GM23338 (cell line): ENCODE measurements at regions not wholly inside any gene's neighbourhood (a gene's known extent, or its start where the extent isn't known, plus 50 kb on each side); places are given as distances from the start of the nearest gene placed in this dataset.

Experiments
- CREB1 ChIP-seq: fragments of 250-450 bp; sonication (Bioruptor Pico); IDR thresholded peaks from 2 replicates; pipeline ENCODE4 v1.5.0; 2020; ENCODE audit warnings: low read depth, mild to moderate bottlenecking, moderate library complexity
- EZH2 ChIP-seq: fragments of 200-600 bp; sonication (generic); IDR thresholded peaks from one replicate; pipeline ENCODE4 v1.8.0; 2017; ENCODE audit warnings: antibody characterized with exemption, mild to moderate bottlenecking, low read depth; ENCODE audit not compliant: unreplicated experiment
- EZH2phosphoT487 ChIP-seq: fragments of 200-600 bp; sonication (generic); IDR thresholded peaks from one replicate; pipeline ENCODE4 v1.8.1; 2018; ENCODE audit warnings: antibody characterized with exemption; ENCODE audit not compliant: unreplicated experiment
- JUNB ChIP-seq: IDR thresholded peaks from one replicate; pipeline ENCODE4 v1.6.1; 2016; ENCODE audit warnings: antibody characterized with exemption; ENCODE audit not compliant: unreplicated experiment
- POLR2AphosphoS5 ChIP-seq: IDR thresholded peaks from 2 replicates; pipeline ENCODE4 v1.6.1; 2016; ENCODE audit warnings: antibody characterized with exemption, low read depth
- STAT1 ChIP-seq: IDR thresholded peaks from one replicate; pipeline ENCODE4 v1.6.1; 2016; ENCODE audit warnings: antibody characterized with exemption; ENCODE audit not compliant: unreplicated experiment
- ZNF114 ChIP-seq: fragments of 250-450 bp; sonication (Bioruptor Pico); IDR thresholded peaks from 2 replicates; pipeline ENCODE4 v1.5.0; 2020; ENCODE audit warnings: mild to moderate bottlenecking, moderate library complexity
- TF ChIP-seq, protein P1 (sequence below), 2 experiments: fragments of 200-600 bp in 1 of 2; sonication (generic) in 1 of 2; conservative IDR thresholded peaks; 2 replicates each; pipeline versions ENCODE4 v1.5.1 to v1.6.1; 2016 to 2017; ENCODE audit warnings: antibody characterized with exemption in 2 of 2, low read depth in 2 of 2, mild to moderate bottlenecking in 2 of 2, moderate library complexity in 1 of 2
- TF ChIP-seq, protein P2 (sequence below): IDR thresholded peaks from one replicate; pipeline ENCODE4 v1.6.1; 2018; ENCODE audit warnings: antibody characterized with exemption; ENCODE audit not compliant: unreplicated experiment

DNA sequence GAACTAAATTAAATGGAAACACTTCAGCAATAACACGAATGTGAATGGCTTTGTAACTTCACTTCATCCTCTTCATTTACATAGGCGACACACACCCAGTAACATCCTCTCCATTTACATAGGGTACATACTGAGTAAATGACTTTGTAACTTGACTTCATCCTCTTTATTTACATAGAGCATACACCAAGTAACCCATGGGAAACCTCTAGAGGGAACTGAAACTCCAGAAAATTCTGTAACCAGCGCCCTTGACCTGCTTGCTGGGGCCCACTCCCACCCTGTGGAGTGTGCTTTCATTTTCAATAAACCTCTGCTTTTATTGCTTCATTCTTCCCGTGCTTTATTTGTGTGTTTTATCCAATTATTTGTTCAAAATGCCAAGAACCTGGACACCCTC lies 81.6 kb upstream of the OPRM1 start:
- TF ChIP-seq POLR2AphosphoS5, result no peak
- TF ChIP-seq, protein P1, sequence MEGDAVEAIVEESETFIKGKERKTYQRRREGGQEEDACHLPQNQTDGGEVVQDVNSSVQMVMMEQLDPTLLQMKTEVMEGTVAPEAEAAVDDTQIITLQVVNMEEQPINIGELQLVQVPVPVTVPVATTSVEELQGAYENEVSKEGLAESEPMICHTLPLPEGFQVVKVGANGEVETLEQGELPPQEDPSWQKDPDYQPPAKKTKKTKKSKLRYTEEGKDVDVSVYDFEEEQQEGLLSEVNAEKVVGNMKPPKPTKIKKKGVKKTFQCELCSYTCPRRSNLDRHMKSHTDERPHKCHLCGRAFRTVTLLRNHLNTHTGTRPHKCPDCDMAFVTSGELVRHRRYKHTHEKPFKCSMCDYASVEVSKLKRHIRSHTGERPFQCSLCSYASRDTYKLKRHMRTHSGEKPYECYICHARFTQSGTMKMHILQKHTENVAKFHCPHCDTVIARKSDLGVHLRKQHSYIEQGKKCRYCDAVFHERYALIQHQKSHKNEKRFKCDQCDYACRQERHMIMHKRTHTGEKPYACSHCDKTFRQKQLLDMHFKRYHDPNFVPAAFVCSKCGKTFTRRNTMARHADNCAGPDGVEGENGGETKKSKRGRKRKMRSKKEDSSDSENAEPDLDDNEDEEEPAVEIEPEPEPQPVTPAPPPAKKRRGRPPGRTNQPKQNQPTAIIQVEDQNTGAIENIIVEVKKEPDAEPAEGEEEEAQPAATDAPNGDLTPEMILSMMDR (conservative IDR thresholded peaks at IDR 0.05; ENCODE audit: low read depth in 2 of 2), result no peak
- no peak for TF ChIP-seq EZH2
- TF ChIP-seq, protein P2, sequence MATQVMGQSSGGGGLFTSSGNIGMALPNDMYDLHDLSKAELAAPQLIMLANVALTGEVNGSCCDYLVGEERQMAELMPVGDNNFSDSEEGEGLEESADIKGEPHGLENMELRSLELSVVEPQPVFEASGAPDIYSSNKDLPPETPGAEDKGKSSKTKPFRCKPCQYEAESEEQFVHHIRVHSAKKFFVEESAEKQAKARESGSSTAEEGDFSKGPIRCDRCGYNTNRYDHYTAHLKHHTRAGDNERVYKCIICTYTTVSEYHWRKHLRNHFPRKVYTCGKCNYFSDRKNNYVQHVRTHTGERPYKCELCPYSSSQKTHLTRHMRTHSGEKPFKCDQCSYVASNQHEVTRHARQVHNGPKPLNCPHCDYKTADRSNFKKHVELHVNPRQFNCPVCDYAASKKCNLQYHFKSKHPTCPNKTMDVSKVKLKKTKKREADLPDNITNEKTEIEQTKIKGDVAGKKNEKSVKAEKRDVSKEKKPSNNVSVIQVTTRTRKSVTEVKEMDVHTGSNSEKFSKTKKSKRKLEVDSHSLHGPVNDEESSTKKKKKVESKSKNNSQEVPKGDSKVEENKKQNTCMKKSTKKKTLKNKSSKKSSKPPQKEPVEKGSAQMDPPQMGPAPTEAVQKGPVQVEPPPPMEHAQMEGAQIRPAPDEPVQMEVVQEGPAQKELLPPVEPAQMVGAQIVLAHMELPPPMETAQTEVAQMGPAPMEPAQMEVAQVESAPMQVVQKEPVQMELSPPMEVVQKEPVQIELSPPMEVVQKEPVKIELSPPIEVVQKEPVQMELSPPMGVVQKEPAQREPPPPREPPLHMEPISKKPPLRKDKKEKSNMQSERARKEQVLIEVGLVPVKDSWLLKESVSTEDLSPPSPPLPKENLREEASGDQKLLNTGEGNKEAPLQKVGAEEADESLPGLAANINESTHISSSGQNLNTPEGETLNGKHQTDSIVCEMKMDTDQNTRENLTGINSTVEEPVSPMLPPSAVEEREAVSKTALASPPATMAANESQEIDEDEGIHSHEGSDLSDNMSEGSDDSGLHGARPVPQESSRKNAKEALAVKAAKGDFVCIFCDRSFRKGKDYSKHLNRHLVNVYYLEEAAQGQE, result no peak
- TF ChIP-seq EZH2phosphoT487, result no peak
- no peak for TF ChIP-seq JUNB
- TF ChIP-seq ZNF114, result no peak
- no peak for TF ChIP-seq STAT1
- no peak for TF ChIP-seq CREB1 (CRISPR knock-in tag)
